NCI-H748 (cell line): ENCODE measurements at regions not wholly inside any gene's neighbourhood (a gene's known extent, or its start where the extent isn't known, plus 50 kb on each side); places are given as distances from the start of the nearest gene placed in this dataset.
"Not testable (repeated sequence)": the region's sequence is repeated elsewhere in the genome, so short reads cannot be mapped to it uniquely, and the experiment has no call there.

Source experiments
- DNase-seq: peaks from one replicate; lab custom pipeline; 2025; ENCODE audit not compliant: unreplicated experiment; lab: John Stamatoyannopoulos, UW

GRCh38 chr6:43938178-43939105 is 168.4 kb downstream of the VEGFA start:
- DNase-seq = no peak

DNA sequence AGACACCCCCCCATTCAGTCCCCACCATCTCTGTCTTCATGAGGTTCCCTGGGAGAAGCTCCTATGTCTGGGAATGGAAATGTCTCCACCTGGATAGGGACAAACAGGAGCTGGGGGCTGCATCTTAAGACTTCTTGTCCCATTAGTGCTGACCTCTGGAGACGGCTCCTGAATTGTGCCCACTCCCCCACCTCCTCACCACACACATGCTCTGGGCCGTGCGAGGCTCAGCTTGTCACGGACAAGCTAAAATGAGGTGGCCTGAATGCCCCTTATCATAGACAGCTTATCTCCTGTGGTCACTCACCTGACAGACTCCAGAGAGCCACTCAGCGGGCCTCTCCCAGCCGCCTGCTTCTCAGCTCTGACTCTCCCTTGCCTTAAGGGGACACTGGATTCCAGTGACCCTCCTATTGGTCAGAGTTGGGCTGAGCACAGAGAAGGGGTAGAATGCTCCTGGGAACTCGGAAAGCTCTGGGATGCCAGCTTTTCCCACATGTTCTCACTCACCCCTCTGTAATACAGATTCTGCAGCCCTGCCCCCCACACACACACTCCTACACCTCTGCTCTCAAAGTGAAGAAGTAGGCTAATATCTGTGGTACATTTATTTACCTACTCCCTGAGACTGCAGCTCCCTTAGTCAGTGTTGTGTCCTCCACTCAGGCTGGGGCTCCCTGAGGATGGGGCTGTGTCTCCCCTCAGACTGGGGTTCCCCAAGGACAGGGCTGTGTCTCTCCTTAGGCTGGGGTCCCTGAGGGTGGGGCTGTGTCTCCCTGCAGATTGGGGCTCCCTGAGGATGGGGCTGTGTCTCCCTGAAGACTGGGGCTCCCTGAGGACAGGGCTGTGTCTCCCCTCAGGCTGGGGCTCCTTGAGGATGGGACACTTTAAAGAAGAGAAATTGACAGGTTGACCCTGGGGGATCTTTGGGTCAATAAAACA is 167.5 kb downstream of the VEGFA start:
- DNase-seq = no peak

GRCh38 chr6:43936476-43936875 is 166.5 kb downstream of the VEGFA start:
- DNase-seq = no peak

GRCh38 chr6:43935921-43936439 is 166.0 kb downstream of the VEGFA start:
- no peak for DNase-seq

GRCh38 chr6:43934803-43935602 is 165.0 kb downstream of the VEGFA start:
- no peak for DNase-seq

GRCh38 chr6:43934183-43934802 is 164.3 kb downstream of the VEGFA start:
- DNase-seq = no peak

DNA sequence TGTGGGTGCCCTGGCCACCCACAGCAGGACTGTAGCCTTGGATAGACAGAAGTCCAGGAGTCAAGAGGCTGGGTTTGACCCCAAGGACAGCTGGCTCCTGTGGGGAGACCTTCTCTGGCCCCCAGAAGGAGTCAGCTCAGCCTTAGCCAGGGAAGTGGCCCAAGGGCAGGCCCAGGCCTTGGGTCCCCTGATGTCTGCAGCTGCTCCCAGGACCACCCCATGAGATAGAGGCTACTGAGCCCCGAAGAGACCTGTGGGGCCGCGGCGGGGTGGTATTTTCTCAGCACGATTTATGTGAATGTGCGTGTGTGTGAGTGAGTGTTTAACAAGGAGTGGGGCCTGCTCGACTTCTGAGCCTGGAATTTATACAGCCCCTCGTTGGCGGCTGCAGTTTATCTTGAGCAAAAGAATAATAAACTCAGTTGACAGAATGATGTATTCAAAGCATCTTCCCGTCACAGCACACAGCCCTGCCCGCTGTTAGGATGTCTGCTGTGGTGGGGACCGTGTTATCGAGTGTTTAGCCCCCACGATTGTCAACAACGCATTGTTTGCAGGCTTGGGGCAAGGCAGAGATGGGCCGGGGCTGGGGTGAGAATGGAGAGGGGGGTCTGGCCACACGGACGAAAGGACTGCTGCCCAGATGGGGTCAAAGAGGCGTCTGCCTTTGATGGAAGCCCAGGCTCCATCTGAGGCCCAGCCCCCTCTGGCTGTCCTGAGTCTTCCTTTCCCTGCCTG is 163.3 kb downstream of the VEGFA start:
- DNase-seq = no peak

- DNase-seq = no peak
These were observed 162.5 kb downstream of the VEGFA start for GRCh38 chr6:43932259-43933147.

DNA sequence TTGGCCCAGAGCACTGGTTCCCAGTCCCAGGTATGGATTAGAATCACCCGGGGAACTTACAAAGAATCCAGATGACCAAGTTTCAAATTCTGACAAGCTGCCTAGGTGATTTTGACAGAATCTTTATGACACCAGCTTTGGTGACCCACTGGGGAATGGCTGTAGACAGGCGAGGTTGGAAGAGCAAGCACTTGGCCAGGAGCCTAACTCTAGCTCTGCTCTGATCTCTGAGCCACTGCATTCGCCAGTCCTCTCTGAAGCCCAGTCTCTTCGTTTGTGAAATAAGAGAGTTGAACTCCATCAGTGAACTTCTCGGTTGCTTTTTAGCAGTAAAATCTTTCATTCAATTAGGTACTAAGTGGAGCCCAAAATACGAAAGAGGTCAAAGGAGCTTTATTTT is 161.2 kb downstream of the VEGFA start:
- DNase-seq = no peak

- no peak for DNase-seq
These were observed 160.6 kb downstream of the VEGFA start for GRCh38 chr6:43930440-43931154.

GRCh38 chr6:43929511-43929910 is 159.5 kb downstream of the VEGFA start:
- no peak for DNase-seq

GRCh38 chr6:43927532-43928210 is 157.7 kb downstream of the VEGFA start:
- no peak for DNase-seq

GRCh38 chr6:43926634-43927531 is 156.9 kb downstream of the VEGFA start:
- DNase-seq = peak; percentile 71

GRCh38 chr6:43925636-43926139 is 155.7 kb downstream of the VEGFA start:
- DNase-seq = not testable (repeated sequence)

DNA sequence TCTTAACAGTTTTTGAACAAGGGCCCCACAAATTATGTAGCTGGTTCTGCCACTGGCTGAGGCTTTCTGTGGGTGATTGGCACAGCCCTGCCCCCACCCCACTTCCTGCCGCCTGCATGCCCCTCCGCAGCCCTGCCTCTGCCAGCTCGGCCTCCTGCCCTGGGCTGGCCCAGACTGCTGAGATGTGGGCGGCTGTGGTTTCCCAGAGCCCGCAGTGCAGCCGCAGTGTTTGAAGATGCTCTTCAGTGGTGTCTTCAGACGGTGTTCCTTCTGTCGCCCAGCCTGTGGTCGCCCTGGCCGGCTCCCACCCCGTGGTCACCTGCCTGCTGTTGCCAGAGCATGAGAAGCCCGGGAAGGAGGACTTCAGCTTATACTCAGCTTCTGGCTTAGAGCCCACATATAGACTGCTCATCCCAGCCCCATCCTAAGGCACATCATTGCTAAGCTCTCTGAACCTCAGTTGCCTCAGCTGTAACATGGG is 154.3 kb downstream of the VEGFA start:
- DNase-seq = no peak
